Fibroblast of peridontal ligament (primary cell): ENCODE measurements at regions not wholly inside any gene's neighbourhood (a gene's known extent, or its start where the extent isn't known, plus 50 kb on each side); places are given as distances from the start of the nearest gene placed in this dataset.
A peak's percentile ranks its signal among the peaks of the same experiment; 100 is the strongest.

Experiments used
- DNase-seq: peaks from one replicate; pipeline ENCODE4 v3.0.0-alpha.2; 2010; ENCODE audit errors: extremely low read depth

GRCh38 chr1:69230208-69230607 lies 337.5 kb upstream of the LRRC7 start:
- DNase-seq: no peak

- no peak for DNase-seq
Measured at GRCh38 chr1:69233463-69233862, 334.3 kb upstream of the LRRC7 start.

- no peak for DNase-seq
Measured at GRCh38 chr1:69244211-69244610, 323.5 kb upstream of the LRRC7 start.

GRCh38 chr1:69246109-69246508 lies 321.6 kb upstream of the LRRC7 start:
- DNase-seq: no peak

- no peak for DNase-seq
Measured at GRCh38 chr1:69246710-69247109, 321.0 kb upstream of the LRRC7 start.

GRCh38 chr1:69252696-69253095 lies 315.0 kb upstream of the LRRC7 start:
- DNase-seq: no peak

GRCh38 chr1:69256036-69256435 lies 311.7 kb upstream of the LRRC7 start:
- no peak for DNase-seq

GRCh38 chr1:69258842-69259241 lies 308.9 kb upstream of the LRRC7 start:
- no peak for DNase-seq

- no peak for DNase-seq
Measured at GRCh38 chr1:69263921-69264391, 303.8 kb upstream of the LRRC7 start.

- no peak for DNase-seq
Measured at GRCh38 chr1:69269491-69269890, 298.2 kb upstream of the LRRC7 start.

- no peak for DNase-seq
Measured at GRCh38 chr1:69271587-69272125, 296.1 kb upstream of the LRRC7 start.

GRCh38 chr1:69272684-69273083 lies 295.0 kb upstream of the LRRC7 start:
- no peak for DNase-seq

GRCh38 chr1:69278923-69279322 lies 288.8 kb upstream of the LRRC7 start:
- DNase-seq: no peak

GRCh38 chr1:69283516-69283915 lies 284.2 kb upstream of the LRRC7 start:
- DNase-seq: no peak

- no peak for DNase-seq
Measured at GRCh38 chr1:69284508-69284907, 283.2 kb upstream of the LRRC7 start.

GRCh38 chr1:69288416-69288815 lies 279.3 kb upstream of the LRRC7 start:
- DNase-seq: no peak

GRCh38 chr1:69290291-69290690 lies 277.4 kb upstream of the LRRC7 start:
- DNase-seq: peak; percentile 62

GRCh38 chr1:69291541-69291940 lies 276.2 kb upstream of the LRRC7 start:
- no peak for DNase-seq

- no peak for DNase-seq
Measured at GRCh38 chr1:69292833-69293232, 274.9 kb upstream of the LRRC7 start.

- no peak for DNase-seq
Measured at GRCh38 chr1:69294171-69294570, 273.6 kb upstream of the LRRC7 start.

- no peak for DNase-seq
Measured at GRCh38 chr1:69295265-69295664, 272.5 kb upstream of the LRRC7 start.

GRCh38 chr1:69305621-69306020 lies 262.1 kb upstream of the LRRC7 start:
- DNase-seq: no peak

- DNase-seq: no peak
Measured at GRCh38 chr1:69312055-69312732, 255.5 kb upstream of the LRRC7 start.

GRCh38 chr1:69313118-69313517 lies 254.6 kb upstream of the LRRC7 start:
- DNase-seq: no peak
